AML-193 (cell line): ENCODE measurements at regions not wholly inside any gene's neighbourhood (a gene's known extent, or its start where the extent isn't known, plus 50 kb on each side); places are given as distances from the start of the nearest gene placed in this dataset.

Source experiments
- DNase-seq, 2 experiments: peaks; one replicate each; lab custom pipeline; 2025; lab: John Stamatoyannopoulos, UW

DNA sequence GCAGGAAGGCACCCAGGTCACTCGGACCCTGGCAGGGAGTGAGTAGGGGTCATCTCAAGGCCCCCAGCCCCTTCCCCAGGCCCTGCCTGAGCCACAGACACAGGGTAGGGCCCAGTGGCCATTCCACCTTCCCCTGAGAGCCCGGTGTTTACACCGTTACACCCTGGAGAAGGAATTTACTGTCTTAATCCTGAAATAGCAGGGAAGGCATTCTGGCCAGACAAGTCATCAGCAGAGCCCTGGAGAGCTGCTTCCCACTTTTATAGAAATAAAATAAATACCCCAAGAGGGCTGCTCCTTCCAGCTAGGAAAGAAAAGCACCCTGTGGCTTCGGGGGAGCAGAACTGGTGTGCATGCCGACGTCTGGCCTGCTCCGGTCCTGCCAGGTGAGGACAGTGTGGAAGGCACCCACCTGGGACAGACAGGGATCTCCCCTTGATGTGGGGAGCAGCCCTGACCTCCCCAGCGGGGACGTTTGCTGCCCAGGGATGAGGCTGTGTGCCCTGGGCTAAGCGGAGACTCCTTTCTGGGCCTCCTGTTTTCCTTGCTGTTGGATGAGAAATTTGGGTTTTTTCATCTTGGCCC lies 180.0 kb downstream of the MN1 start:
- no peak for DNase-seq

DNA sequence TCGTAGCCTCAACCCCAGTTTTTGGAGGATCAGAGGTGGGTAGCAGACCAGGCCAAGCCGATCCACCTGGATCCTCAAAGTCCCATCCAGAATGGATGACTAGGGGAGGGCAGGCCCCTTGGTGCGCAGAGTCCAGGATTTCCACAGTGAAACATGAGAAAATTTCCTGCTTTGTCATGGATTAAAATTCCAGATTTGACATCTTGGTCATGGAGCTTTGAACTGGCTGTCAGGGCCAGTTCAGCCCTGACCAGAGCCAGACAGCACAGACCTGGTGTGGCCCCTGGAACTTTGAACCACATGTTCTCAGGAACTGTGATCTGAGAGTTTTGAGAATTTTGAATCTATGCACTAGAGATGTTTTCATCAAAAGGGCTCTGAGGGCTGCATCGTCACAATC lies 177.5 kb downstream of the MN1 start:
- no peak for DNase-seq

DNA sequence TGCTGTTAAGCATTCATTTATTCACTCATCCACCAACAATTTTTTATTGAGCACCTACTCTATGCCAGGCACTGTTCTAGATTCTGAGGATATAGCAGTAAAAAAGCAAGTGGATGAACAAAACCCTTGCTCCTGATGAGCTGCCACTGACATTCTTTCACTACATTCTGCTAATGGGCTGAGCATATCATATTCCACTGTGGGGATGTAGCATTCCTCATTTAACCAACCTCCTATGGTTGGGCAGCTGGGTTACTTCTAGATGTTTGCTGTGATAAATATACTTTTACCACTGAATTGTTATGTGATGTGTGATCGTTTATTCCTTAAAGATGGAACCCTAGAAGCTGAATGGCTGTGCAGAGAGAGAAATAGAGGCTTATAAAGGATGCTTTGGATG lies 176.9 kb downstream of the MN1 start:
- no peak for DNase-seq

DNA sequence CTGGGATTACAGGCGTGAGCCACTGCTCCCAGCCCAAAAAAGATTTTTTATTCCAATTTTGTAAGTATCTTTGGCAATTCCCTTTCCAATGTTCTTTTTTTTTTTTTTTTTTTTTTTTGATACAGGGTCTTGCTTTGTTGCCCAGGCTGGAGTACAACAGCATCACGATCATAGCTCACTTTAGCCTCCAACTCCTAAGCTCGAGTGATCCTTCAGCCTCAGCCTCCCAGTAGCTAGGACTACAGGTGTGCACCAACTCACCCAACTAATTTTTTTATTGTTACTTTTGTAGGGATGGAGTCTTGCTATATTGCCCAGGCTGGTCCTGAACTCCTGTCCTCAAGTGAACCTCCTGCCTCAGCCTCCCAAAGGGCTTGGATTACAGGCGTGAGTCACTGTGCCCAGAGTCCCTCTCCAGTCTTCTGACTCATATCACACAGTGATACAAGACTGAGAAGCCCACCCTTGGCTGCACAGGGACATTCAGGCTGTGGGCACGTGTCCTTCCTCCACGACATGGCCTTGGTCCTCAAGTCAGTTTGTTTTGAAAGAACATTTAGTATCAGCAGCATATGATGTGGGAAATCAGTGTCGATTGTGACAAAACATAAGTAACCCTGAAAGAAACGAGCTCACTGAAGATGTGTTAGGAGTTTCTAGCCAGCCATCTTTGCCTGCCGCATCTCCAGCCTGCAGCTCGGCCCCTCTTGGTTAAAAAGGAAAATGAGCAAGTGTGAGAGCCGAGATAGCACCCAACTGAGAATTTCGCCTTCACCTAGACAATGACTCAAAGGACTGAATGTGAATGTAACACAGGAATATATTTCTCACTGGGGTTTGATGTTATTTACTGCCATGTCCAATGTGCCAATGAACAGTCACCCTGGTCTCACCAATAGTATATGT lies 175.5 kb downstream of the MN1 start:
- DNase-seq, result no peak

DNA sequence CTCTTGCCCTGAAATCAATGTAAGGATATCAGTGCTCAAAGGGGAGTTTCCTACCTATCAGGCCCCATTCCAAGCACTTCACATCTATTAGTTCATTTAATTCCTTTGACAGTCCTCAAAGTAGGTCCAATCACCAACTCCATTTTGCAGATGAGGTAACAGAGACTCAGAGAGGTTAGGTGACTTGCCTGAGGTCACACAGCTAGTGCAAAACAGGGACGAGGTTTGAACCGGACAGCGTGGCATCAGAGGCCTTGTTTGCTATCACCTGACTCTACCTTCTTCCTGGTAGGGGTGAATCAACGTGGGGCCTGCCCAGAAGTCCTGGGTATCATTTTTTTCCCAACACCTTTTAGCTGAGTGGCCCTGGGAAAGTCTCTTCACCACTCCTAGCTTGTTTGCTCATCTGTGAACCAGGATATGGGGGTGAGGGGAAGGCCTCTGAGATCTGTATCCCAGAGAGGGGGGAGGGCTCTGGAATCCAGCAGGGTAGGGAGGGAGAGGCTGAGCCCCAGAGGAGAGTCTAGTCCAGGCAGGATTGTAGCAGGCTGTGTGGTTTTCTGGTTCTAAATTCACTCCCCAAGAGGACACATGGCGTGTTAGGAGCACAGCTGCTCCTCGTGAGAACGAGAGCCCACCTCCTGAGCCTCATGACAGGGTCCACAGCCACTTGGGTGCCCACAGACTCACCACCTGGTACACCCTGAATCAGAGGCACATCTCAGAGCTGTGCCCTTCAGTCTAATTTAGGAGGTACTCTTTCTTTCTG lies 174.7 kb downstream of the MN1 start:
- DNase-seq, result no peak

DNA sequence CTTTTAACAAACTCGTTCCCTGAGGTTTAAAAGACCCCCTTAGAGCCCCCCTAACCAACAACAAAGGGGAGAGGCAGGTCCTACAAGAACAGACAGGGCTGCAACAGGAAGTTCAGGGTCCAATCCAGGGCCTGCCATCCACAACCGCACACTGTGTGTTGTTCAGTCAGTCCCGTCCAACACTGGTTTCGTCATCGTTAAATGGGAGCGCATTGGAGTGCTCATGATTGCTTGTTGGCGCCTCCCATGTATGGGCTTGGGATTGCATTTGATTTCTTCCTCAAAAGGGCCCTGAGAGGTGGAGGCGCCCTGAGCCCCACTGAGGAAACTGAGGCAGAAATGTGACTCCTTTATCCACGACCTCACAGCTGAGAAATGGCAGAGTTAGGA lies 174.1 kb downstream of the MN1 start:
- no peak for DNase-seq

DNA sequence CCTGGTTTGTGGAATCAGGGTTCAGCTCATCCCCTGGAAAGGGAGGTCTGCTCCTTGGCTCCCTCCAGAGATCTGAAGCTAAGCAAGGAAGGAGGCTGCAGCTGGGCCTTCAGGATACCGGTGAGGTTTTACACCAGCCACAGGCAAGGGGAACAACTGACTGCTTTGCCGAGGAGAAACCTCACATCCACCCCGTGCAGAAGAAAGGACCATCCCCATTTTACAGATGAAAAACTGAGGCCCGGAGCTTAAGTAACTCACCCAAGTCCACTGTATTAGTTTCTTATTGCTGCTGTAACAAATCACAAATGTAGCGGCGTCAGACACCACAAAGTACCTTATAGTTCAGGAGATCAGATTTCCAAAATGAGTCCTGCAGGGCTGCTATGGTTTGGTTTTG lies 173.7 kb downstream of the MN1 start:
- DNase-seq, result no peak

DNA sequence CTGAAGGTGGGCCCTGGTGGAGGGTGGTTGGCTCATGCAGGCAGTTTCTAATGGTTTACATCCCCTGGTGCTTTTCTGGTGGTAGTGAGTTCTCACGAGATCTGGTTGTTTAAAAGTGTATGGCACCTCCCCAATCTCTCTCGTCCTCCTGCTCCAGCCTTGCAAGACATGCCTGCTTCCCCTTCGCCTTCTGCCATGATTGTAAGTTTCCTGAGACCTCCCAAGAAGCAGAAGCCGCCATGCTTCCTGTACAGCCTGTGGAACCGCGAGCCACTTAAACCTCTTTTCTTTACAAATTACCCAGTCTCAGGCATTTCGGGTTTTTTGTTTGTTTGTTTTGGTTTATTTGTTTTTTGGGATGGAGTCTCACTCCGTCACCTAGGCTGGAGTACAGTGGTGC lies 173.2 kb downstream of the MN1 start:
- DNase-seq, result no peak

DNA sequence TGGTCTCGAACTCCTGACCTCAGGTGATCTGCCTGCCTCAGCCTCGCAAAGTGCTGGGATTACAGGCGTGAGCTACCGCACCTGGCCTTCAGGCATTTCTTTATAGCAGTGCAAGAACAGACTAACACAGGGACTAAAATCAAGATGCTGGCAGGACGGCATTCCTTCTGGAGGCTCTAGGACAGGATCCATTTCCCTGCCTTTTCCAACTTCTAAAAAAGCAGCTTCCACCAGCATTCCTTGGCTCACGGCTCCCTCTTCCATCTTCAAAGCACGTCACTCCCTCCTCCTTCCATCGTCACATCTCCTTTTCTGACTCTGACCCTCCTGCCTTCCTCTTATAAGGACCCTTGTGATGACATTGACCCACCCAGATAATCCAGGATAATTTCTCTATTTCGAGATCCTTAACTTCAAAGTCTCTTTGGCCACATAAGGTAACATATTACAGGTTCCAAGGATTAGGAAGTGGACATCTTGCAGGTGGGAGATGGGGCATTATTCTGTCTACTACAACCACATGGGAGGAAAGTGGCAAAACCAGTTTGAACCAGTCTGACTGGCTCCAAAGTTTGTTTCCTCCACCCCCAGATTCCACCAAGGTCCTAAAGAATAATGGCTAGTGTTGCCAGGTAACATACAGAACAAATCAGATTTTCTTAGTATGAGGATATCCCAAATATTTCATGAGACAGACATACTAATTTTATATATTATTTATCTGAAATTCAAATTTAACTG lies 172.5 kb downstream of the MN1 start:
- no peak for DNase-seq

DNA sequence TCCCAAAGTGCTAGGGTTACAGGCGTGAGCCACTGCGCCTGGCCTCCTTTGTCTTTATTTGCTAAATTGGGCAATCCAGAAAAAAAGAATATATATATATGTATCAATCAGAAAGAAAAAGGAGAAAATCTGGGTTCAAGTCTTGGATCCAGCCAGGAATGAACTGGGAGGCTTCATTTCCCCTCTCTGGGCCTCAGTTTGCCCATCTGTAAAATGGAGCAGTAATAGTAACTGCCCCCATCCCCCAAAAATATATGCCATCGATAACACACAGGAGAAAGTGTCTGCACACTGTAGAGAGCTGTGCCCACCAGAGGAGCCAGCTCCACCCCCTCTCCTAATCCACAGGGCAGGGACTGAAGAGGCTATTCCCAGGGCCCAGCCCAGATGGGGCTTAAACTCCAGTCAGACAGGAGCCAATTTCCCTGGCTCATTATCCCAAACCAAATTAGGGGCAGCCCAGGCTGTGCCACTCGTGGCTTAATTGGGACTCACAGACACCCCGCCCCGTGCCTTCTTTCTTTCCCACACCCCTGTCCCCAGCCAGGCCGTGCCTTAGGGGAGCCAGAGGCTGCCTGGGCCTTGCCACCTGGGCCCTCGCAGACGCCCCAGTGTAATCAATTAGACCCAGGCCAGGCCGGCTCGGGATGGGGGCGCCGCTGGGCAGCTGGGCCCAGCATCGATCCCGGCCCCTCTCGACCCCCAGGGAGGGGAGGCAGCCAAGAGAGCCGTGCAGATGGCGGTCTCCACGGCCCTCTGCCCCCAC lies 171.5 kb downstream of the MN1 start:
- no peak for DNase-seq

DNA sequence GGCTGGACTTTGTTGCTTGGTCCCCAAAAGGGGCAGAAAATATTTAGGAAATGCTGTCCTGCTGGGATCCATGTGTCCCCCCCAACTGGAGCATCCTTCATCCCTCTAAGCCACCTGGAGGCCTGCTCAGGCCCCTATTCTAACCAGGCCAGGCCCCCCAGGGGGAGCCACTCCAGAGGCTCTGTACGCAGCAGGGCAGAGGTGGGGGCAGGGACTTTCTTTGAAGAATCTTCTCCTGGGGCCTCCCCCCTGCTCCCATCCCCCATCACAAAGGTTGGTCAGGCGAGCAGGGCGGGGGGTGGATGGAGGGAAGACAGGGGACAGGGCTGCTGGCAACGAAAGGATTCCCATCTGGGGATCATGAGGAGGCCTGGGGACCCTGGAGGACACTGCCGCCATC lies 170.8 kb downstream of the MN1 start:
- DNase-seq, result no peak

DNA sequence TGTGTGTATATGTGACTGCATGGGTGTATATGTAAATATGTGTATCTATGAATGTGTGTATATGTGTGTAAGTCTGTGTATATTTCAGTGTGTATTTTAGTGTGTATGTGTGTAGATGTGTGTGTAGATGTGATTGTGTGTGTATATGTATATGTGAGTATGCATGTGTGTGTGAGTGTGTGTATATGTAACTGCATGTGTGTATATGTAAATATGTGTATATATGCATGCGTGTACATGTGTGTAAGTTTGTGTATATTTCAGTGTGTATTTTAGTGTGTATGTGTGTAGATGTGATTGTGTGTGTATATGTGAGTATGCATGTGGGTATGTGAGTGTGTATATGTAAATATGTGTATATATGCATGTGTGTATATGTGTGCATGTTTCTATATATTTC lies 169.9 kb downstream of the MN1 start:
- no peak for DNase-seq

DNA sequence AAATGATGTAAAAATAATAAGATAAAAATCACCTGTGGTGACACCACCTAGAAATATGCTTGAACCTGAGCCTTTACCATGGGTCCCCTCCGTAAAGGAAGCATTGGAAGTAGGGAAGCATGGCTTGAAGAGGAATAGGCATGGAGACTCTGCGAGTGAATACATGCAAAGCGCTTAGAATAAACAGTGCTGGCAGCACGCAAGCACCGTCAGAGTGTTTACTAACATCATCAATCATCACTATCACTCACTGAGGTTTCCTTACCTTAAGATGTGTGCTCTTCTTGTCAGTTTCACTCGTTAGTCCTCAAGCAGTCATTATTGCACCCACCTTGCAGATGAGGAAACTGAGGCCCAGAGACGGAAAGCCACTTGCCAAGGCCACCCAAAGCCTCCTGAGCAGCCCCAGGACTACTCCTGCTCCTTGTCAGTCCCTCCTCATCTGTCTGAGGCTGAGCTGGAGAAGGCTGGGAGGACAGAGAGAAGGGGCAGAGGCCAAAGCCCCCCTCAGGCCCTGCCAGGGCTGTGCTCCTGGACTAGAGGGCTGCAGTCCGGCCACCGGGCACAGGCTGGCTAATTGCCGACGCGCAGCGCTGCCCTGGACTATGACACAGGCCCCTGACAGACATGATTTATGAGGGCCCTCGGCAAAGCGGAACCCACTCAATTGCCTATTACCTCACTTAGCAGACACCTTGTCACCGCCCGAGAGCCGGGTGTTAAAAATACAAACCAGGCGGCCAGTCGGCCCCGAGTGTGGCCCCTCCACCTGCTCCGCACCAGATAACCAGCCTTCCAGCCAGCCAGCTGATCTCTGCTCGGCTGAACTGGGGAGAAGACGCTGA lies 168.9 kb downstream of the MN1 start:
- DNase-seq, result no peak

DNA sequence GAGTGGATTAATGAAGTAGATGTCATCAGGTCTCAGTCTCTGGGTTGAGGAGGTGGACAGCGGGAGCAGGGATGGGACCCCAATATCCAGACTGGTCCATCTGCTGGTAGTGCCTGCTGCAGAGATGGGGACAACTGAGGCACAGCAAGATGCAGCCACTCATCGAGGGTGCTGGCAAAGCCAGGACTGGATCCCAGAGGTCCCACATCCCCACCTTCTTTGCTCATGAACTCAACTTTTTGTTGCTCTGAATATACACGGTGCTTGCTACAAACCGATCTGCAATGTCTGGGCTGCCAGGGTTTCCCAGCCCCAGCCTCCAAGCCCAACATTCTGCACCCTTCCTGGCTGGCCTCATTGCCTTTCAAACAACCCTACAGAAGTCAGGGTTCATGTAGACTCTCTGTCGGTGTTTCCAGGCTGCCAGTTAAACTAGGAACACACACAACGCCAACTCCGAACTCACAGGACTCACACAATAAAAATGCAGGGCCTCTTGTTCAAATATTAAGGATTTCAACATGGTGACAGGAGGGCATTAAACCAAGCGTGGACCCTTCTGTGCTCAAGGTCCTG lies 168.2 kb downstream of the MN1 start:
- no peak for DNase-seq

DNA sequence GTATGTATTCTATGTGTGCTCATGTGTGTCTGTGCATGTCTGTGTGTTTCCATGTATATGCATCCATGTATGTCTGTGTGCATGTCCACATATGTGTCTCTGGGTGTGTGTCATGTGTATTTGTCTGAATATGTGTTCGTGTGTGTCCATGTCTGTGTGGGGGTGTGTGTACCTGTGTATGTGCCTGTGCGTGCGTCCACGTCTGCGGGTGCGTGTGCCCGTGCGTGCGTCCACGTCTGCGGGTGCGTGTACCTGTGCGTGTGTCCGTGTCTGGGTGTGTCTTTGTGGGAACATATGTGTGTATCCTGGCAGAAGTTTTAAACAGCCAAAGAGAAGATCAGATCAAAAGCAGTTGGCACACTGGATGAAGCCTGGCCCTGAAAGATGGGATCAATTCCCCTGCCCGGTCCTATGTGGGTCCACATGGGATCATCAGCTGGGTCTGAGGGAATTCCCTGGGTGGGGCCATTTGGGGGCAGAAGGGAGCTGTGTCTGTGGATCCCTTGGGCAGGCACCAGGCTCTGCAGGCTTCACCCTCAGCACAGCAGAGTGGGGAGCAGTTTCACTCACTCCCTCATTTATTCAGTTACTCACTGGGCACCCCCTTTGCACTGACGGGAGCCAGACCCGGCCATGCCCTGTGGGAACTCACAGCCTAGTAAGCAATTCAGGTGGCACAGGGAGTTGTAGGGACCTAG lies 167.4 kb downstream of the MN1 start:
- DNase-seq, result no peak

DNA sequence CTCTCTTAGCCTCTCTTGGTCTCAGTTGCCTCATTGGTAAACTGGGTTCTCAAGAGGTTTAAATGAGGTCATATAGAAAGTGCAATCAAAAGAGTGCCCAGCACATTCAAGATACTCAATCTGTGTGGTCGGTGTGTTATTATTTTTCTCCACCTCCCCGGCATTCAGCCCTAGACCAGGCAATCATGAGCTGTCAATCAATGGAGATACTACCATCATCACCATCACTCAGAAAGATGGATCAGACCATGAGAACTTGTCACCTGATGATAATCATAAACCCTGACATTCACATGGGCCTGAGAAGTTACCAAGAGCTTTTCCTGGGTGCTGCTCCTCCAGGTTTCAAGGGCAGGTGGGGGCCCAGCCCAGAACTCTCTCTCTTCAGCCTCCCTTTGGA lies 166.1 kb downstream of the MN1 start:
- DNase-seq, result no peak

DNA sequence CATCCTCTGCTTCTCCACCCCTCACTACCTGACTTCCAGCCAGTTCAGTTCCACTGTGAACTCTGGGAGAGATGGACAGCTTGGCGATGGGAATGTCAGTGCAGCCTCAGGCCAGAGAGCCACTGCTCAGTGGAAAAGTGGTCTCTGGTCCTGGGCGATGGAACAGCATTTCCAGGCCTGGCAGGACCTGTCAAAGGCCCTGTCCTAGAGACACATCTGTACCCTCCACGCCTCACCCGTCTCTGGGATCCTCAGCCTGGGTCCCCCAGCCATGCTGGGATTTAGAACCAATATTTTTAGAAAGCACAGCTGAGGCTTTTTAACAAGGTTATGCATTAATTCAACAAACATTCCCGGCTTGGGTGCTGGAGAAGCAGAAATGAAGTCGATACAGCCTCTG lies 165.7 kb downstream of the MN1 start:
- no peak for DNase-seq

DNA sequence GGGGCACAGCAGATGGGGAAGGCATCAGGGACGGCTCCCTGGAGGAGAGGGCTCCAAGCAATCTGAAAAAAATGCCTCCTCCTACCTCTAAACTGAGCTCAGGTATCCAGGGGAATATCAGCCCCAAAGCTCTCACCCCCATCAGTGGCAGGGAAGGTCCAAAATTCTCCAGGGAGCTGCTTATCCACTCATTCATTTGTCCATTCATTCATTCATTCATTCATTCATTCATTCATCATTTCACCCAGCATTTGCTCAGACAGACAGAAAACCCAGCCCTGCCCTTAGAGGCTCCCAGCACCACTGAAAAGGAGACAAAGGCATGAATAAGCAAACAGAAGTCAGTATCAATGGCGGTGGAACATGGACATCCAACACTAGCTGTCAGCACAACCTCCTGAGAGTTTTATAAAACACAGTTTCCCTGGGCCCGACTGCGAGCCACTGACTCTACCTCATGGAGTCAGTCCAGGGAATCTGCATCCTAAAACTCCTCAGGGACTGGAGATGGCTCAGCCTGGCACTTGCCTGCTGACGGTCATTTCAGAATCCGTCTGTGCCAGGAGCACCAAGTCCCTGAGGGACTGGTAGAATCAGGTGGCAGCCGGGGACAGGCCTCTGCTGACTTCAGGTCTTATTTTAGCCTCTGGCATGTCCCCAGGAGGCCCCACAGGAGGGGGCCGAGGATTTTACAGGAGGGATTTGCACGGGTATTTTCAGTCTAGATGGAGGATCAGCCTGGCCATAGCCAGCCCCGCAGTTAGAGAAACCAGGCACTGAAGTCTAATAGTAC lies 164.6 kb downstream of the MN1 start:
- DNase-seq, result no peak

DNA sequence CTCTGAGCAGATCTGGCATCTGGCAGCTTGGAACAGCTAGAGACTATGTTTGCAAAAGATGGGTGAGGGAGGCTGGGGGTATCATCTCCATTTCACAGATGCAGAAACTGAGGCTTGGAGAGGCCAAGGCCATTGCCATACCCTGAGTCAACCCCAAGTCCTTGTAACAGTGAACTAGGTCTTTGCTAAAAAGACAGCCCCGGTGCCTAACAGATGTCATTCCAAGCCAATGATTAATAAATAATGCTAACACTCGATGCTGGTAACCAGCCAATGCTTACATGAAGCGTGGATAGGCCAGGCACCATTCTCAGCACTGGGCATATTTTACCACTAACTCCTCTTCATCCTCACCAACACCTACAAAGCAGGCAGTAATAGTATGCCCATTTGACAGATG lies 164.0 kb downstream of the MN1 start:
- no peak for DNase-seq
